IMR-90 (cell line): ENCODE measurements at regions not wholly inside any gene's neighbourhood (a gene's known extent, or its start where the extent isn't known, plus 50 kb on each side); places are given as distances from the start of the nearest gene placed in this dataset.

Experiments used
- ATAC-seq: fragments of 200-7000 bp; cut with Tn5 transposase; 2 replicates; pipeline ENCODE4 v1.9.1; 2020; ENCODE audit warnings: low read depth, mild to moderate bottlenecking, moderate library complexity
- BruUV-seq: library from RNA; stranded (reverse); fragments of 400-500 nt; replicated peaks from 2 replicates; lab custom pipeline; 2021; lab: Mats Ljungman, UMichigan
- CTCF ChIA-PET: fragments of 300-600 bp; formaldehyde crosslinking; extraction: SDS; loops from one replicate; lab custom pipeline; 2021; ENCODE audit warnings: antibody characterized with exemption; lab: Yijun Ruan, JAX
- POLR2A ChIA-PET: fragments of 300-600 bp; sonication (Branson Sonifier 250); formaldehyde crosslinking; loops from one replicate; lab custom pipeline; 2022; ENCODE audit warnings: antibody characterized with exemption; ENCODE audit not compliant: unreplicated experiment; lab: Charles Lee
- DNase-seq: peaks from one replicate; pipeline ENCODE4 v3.0.0; 2013
- H2AFZ ChIP-seq: replicated peaks from 2 replicates; pipeline ENCODE3; 2013; ENCODE audit warnings: low read length, mild to moderate bottlenecking; ENCODE audit not compliant: poor library complexity
- H2AK5ac ChIP-seq: 2 replicates; pipeline ENCODE4 v1.6.1; 2013; ENCODE audit warnings: low read depth, low read length, inconsistent platforms
- H2AK9ac ChIP-seq: replicated peaks from 2 replicates; pipeline ENCODE3; 2013; ENCODE audit warnings: mild to moderate bottlenecking, low read depth, low read length, moderate library complexity; ENCODE audit not compliant: poor library complexity
- H2BK120ac ChIP-seq: 2 replicates; pipeline ENCODE4 v1.6.1; 2013; ENCODE audit warnings: low read depth, low read length, inconsistent platforms
- H2BK15ac ChIP-seq: 3 replicates; pipeline ENCODE4 v1.6.1; 2013; ENCODE audit warnings: low read depth, low read length, inconsistent platforms
- H2BK20ac ChIP-seq: 2 replicates; pipeline ENCODE4 v1.6.1; 2013; ENCODE audit warnings: low read depth, mild to moderate bottlenecking, inconsistent platforms, low read length, moderate library complexity
- H2BK5ac ChIP-seq: 2 replicates; pipeline ENCODE4 v1.6.1; 2013; ENCODE audit warnings: mild to moderate bottlenecking, low read depth, low read length, inconsistent platforms; ENCODE audit not compliant: poor library complexity, severe bottlenecking
- H3K14ac ChIP-seq: replicated peaks from 2 replicates; pipeline ENCODE4 v1.6.1; 2013; ENCODE audit warnings: low read depth, low read length, inconsistent platforms
- H3K18ac ChIP-seq: 2 replicates; pipeline ENCODE4 v1.6.1; 2013; ENCODE audit warnings: low read depth, low read length, control low read depth
- H3K23ac ChIP-seq: 2 replicates; pipeline ENCODE4 v1.6.1; 2013; ENCODE audit warnings: low read depth, low read length, inconsistent platforms
- H3K27ac ChIP-seq: 2 replicates; pipeline ENCODE4 v1.5.1; 2013; ENCODE audit warnings: mild to moderate bottlenecking, control low read depth, low read length; ENCODE audit not compliant: insufficient read depth
- H3K27me3 ChIP-seq: 2 replicates; pipeline ENCODE4 v1.6.1; 2013; ENCODE audit warnings: low read length; ENCODE audit not compliant: control insufficient read depth, insufficient read depth
- H3K36me3 ChIP-seq: 2 replicates; pipeline ENCODE4 v1.6.1; 2013; ENCODE audit warnings: low read length, mixed read lengths; ENCODE audit not compliant: control insufficient read depth, insufficient read depth
- H3K4ac ChIP-seq: 2 replicates; pipeline ENCODE4 v1.6.1; 2013; ENCODE audit warnings: low read depth, low read length, inconsistent platforms
- H3K4me1 ChIP-seq: 2 replicates; pipeline ENCODE4 v1.6.1; 2013; ENCODE audit warnings: low read length, mixed read lengths; ENCODE audit not compliant: control insufficient read depth, insufficient read depth
- H3K4me2 ChIP-seq: 2 replicates; pipeline ENCODE4 v1.6.1; 2013; ENCODE audit warnings: low read depth, mild to moderate bottlenecking, control low read depth, low read length, moderate library complexity
- H3K4me3 ChIP-seq: 2 replicates; pipeline ENCODE4 v1.5.1; 2013; ENCODE audit warnings: low read depth, mild to moderate bottlenecking, control low read depth, low read length, moderate library complexity; ENCODE audit not compliant: insufficient read depth
- H3K56ac ChIP-seq: 2 replicates; pipeline ENCODE4 v1.6.1; 2013; ENCODE audit warnings: low read length, inconsistent platforms; ENCODE audit not compliant: insufficient read depth; ENCODE audit errors: extremely low read depth
- H3K79me1 ChIP-seq, 2 experiments: 2 replicates each; pipeline ENCODE4 v1.6.1; 2013; ENCODE audit warnings: low read length in 2 of 2, inconsistent platforms in 1 of 2, low read depth in 1 of 2
- H3K9ac ChIP-seq: 2 replicates; pipeline ENCODE4 v1.6.1; 2013; ENCODE audit warnings: low read depth, low read length, control low read depth
- H3K9me1 ChIP-seq: 2 replicates; pipeline ENCODE4 v1.6.1; 2013; ENCODE audit warnings: low read length, inconsistent platforms; ENCODE audit not compliant: insufficient read depth
- H3K9me3 ChIP-seq: 2 replicates; pipeline ENCODE4 v1.6.1; 2013; ENCODE audit warnings: low read length; ENCODE audit not compliant: control insufficient read depth, insufficient read depth
- H4K20me1 ChIP-seq: 2 replicates; pipeline ENCODE4 v1.6.1; 2013; ENCODE audit warnings: low read length, inconsistent platforms; ENCODE audit not compliant: insufficient read depth
- H4K5ac ChIP-seq: 2 replicates; pipeline ENCODE4 v1.6.1; 2013; ENCODE audit warnings: mild to moderate bottlenecking, low read depth, low read length, control low read depth
- H4K8ac ChIP-seq, 2 experiments: 2 replicates each; pipeline ENCODE4 v1.6.1; 2013; ENCODE audit warnings: low read depth in 2 of 2, low read length in 2 of 2, control low read depth in 1 of 2, inconsistent platforms in 1 of 2
- H4K91ac ChIP-seq: 2 replicates; pipeline ENCODE4 v1.6.1; 2013; ENCODE audit warnings: low read depth, low read length, inconsistent platforms; ENCODE audit not compliant: insufficient read depth
- BHLHE40 ChIP-seq: fragments of 150-350 bp; IDR thresholded peaks from 2 replicates; pipeline ENCODE4 v1.6.1; 2016; ENCODE audit warnings: mild to moderate bottlenecking, low read depth, low read length
- CEBPB ChIP-seq: IDR thresholded peaks from 2 replicates; pipeline ENCODE4 v1.6.1; 2012; ENCODE audit warnings: low read depth, low read length, improper control_type of control experiment
- CHD1 ChIP-seq: IDR thresholded peaks from 2 replicates; pipeline ENCODE4 v1.6.1; 2012; ENCODE audit warnings: low read depth, low read length, improper control_type of control experiment
- CTCF ChIP-seq: conservative IDR thresholded peaks from 2 replicates; pipeline ENCODE4 v1.5.1; 2012; ENCODE audit warnings: mild to moderate bottlenecking, low read depth, low read length, improper control_type of control experiment
- FOS ChIP-seq: fragments of 150-350 bp; IDR thresholded peaks from 2 replicates; pipeline ENCODE4 v1.6.1; 2016; ENCODE audit warnings: low read depth, low read length
- MAFK ChIP-seq: IDR thresholded peaks from 2 replicates; pipeline ENCODE4 v1.6.1; 2012; ENCODE audit warnings: low read depth, low read length, improper control_type of control experiment
- MXI1 ChIP-seq: IDR thresholded peaks from 2 replicates; pipeline ENCODE4 v1.6.1; 2012; ENCODE audit warnings: low read depth, mild to moderate bottlenecking, low read length, moderate library complexity, borderline replicate concordance
- NFE2L2 ChIP-seq: fragments of 150-350 bp; IDR thresholded peaks from 2 replicates; pipeline ENCODE4 v1.6.1; 2016; ENCODE audit warnings: low read depth, mild to moderate bottlenecking, low read length
- POLR2A ChIP-seq: IDR thresholded peaks from 2 replicates; pipeline ENCODE4 v1.6.1; 2012; ENCODE audit warnings: mild to moderate bottlenecking, low read depth, low read length
- RAD21 ChIP-seq: IDR thresholded peaks from 2 replicates; pipeline ENCODE4 v1.6.1; 2012; ENCODE audit warnings: low read length, improper control_type of control experiment
- RCOR1 ChIP-seq: IDR thresholded peaks from 2 replicates; pipeline ENCODE4 v1.6.1; 2012; ENCODE audit warnings: mild to moderate bottlenecking, low read length, improper control_type of control experiment; ENCODE audit not compliant: insufficient replicate concordance
- RFX5 ChIP-seq: IDR thresholded peaks from 2 replicates; pipeline ENCODE4 v1.8.0; 2012; ENCODE audit warnings: low read depth, mild to moderate bottlenecking, low read length, moderate library complexity
- SMC3 ChIP-seq: fragments of 150-350 bp; IDR thresholded peaks from 2 replicates; pipeline ENCODE4 v1.6.1; 2016; ENCODE audit warnings: low read depth, mild to moderate bottlenecking, antibody characterized with exemption, low read length, moderate library complexity
- WGBS, 2 experiments: methylation state at CpG; one replicate each; pipeline versions ENCODE4 v1.1.5 to v1.1.7; 2013; ENCODE audit warnings: missing lambda C conversion rate in 2 of 2; ENCODE audit not compliant: insufficient read length in 1 of 2; ENCODE audit errors: extremely low coverage in 2 of 2; 5-methylcytosine and 5-hydroxymethylcytosine counted together
- dilution Hi-C: fragments of 300-500 bp; cut with HindIII; formaldehyde crosslinking; loops from one replicate; pipeline ENCODE4 v1.14.3; 2018; ENCODE audit warnings: low sequenced_read_pairs; ENCODE audit not compliant: unreplicated experiment
- in situ Hi-C: fragments of 300-500 bp; cut with MboI; formaldehyde crosslinking; loops from 3 replicates; pipeline ENCODE4 v1.14.3; 2019; ENCODE audit warnings: low sequenced_read_pairs, inconsistent platforms, mixed read lengths
- intact Hi-C: fragments of 100-400 bp; cut with micrococcal nuclease; formaldehyde crosslinking; loops from 2 replicates; pipeline ENCODE4 v1.10.0; 2022
- TF ChIP-seq, protein P1 (sequence below): fragments of 150-350 bp; IDR thresholded peaks from 2 replicates; pipeline ENCODE4 v1.6.1; 2017; ENCODE audit warnings: mild to moderate bottlenecking, antibody characterized with exemption, low read length, low read depth

GRCh38 chr2:12514631-12515437, 201.9 kb upstream of the TRIB2 start (continued):
- no peak for TF ChIP-seq MXI1

GRCh38 chr2:12515871-12516270, 200.9 kb upstream of the TRIB2 start:
- Histone ChIP-seq H2BK20ac (no peak overlapping the region), H2BK120ac (no peak overlapping the region), H2AK9ac (no peak overlapping the region), H3K9me3 (no peaks in the 10 kb centered on the region), H3K4me3 (no peak overlapping the region), H2AK5ac (no peak overlapping the region), H2BK5ac (no peak overlapping the region), H3K36me3 (no peaks in the 10 kb centered on the region), H4K20me1 (no peaks in the 10 kb centered on the region), H4K91ac (no peak overlapping the region), H3K4me2 (no peak overlapping the region), H3K4ac (no peak overlapping the region), H4K8ac (no peak overlapping the region), H4K5ac (no peak overlapping the region), H3K23ac (no peak overlapping the region), H3K27me3 (no peaks in the 10 kb centered on the region), H3K4me1 (no peaks in the 10 kb centered on the region), H2AFZ (no peak overlapping the region), H3K9ac (no peak overlapping the region), H3K9me1 (no peaks in the 10 kb centered on the region; the same call in 1 of the 2 replicates), H2BK15ac (no peak overlapping the region), H3K27ac (no peak overlapping the region), H3K79me1 (no peaks in the 10 kb centered on the region), H3K56ac (no peak overlapping the region), H3K18ac (no peak overlapping the region), H3K14ac (no peak overlapping the region)
- CTCF ChIA-PET: no interaction called here
- ATAC-seq (no peak), DNase-seq (no peak)
- POLR2A ChIA-PET: no interaction called here
- in situ Hi-C loops (no loop called here), dilution Hi-C loops (no loop called here), intact Hi-C loops (no loop called here)
- BruUV-seq: no TSS peak
- WGBS, 2 experiments: no CpG with 5 or more reads among the region's 1 CpG
- TF ChIP-seq CTCF (no peak), RFX5 (no peak), FOS (no peak), RAD21 (no peak), CHD1 (no peak), MXI1 (no peak), MAFK (no peak), RCOR1 (no peak), NFE2L2 (no peak), CEBPB (no peak), BHLHE40 (no peak), SMC3 (no peak), POLR2A (no peak)
- TF ChIP-seq, protein P1, sequence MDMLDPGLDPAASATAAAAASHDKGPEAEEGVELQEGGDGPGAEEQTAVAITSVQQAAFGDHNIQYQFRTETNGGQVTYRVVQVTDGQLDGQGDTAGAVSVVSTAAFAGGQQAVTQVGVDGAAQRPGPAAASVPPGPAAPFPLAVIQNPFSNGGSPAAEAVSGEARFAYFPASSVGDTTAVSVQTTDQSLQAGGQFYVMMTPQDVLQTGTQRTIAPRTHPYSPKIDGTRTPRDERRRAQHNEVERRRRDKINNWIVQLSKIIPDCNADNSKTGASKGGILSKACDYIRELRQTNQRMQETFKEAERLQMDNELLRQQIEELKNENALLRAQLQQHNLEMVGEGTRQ: no peak
